IMR-90 (cell line): ENCODE measurements at regions not wholly inside any gene's neighbourhood (a gene's known extent, or its start where the extent isn't known, plus 50 kb on each side); places are given as distances from the start of the nearest gene placed in this dataset.

Source experiments
- ATAC-seq: fragments of 200-7000 bp; cut with Tn5 transposase; 2 replicates; pipeline ENCODE4 v1.9.1; 2020; ENCODE audit warnings: low read depth, mild to moderate bottlenecking, moderate library complexity
- BruUV-seq: library from RNA; stranded (reverse); fragments of 400-500 nt; replicated peaks from 2 replicates; lab custom pipeline; 2021; lab: Mats Ljungman, UMichigan
- CTCF ChIA-PET: fragments of 300-600 bp; formaldehyde crosslinking; extraction: SDS; loops from one replicate; lab custom pipeline; 2021; ENCODE audit warnings: antibody characterized with exemption; lab: Yijun Ruan, JAX
- POLR2A ChIA-PET: fragments of 300-600 bp; sonication (Branson Sonifier 250); formaldehyde crosslinking; loops from one replicate; lab custom pipeline; 2022; ENCODE audit warnings: antibody characterized with exemption; ENCODE audit not compliant: unreplicated experiment; lab: Charles Lee
- DNase-seq: peaks from one replicate; pipeline ENCODE4 v3.0.0; 2013
- H2AFZ ChIP-seq: replicated peaks from 2 replicates; pipeline ENCODE3; 2013; ENCODE audit warnings: low read length, mild to moderate bottlenecking; ENCODE audit not compliant: poor library complexity
- H2AK5ac ChIP-seq: 2 replicates; pipeline ENCODE4 v1.6.1; 2013; ENCODE audit warnings: low read depth, low read length, inconsistent platforms
- H2AK9ac ChIP-seq: replicated peaks from 2 replicates; pipeline ENCODE3; 2013; ENCODE audit warnings: mild to moderate bottlenecking, low read depth, low read length, moderate library complexity; ENCODE audit not compliant: poor library complexity
- H2BK120ac ChIP-seq: 2 replicates; pipeline ENCODE4 v1.6.1; 2013; ENCODE audit warnings: low read depth, low read length, inconsistent platforms
- H2BK15ac ChIP-seq: 3 replicates; pipeline ENCODE4 v1.6.1; 2013; ENCODE audit warnings: low read depth, low read length, inconsistent platforms
- H2BK20ac ChIP-seq: 2 replicates; pipeline ENCODE4 v1.6.1; 2013; ENCODE audit warnings: low read depth, mild to moderate bottlenecking, inconsistent platforms, low read length, moderate library complexity
- H2BK5ac ChIP-seq: 2 replicates; pipeline ENCODE4 v1.6.1; 2013; ENCODE audit warnings: mild to moderate bottlenecking, low read depth, low read length, inconsistent platforms; ENCODE audit not compliant: poor library complexity, severe bottlenecking
- H3K14ac ChIP-seq: replicated peaks from 2 replicates; pipeline ENCODE4 v1.6.1; 2013; ENCODE audit warnings: low read depth, low read length, inconsistent platforms
- H3K18ac ChIP-seq: 2 replicates; pipeline ENCODE4 v1.6.1; 2013; ENCODE audit warnings: low read depth, low read length, control low read depth
- H3K23ac ChIP-seq: 2 replicates; pipeline ENCODE4 v1.6.1; 2013; ENCODE audit warnings: low read depth, low read length, inconsistent platforms
- H3K27ac ChIP-seq: 2 replicates; pipeline ENCODE4 v1.5.1; 2013; ENCODE audit warnings: mild to moderate bottlenecking, control low read depth, low read length; ENCODE audit not compliant: insufficient read depth
- H3K27me3 ChIP-seq: 2 replicates; pipeline ENCODE4 v1.6.1; 2013; ENCODE audit warnings: low read length; ENCODE audit not compliant: control insufficient read depth, insufficient read depth
- H3K36me3 ChIP-seq: 2 replicates; pipeline ENCODE4 v1.6.1; 2013; ENCODE audit warnings: low read length, mixed read lengths; ENCODE audit not compliant: control insufficient read depth, insufficient read depth
- H3K4ac ChIP-seq: 2 replicates; pipeline ENCODE4 v1.6.1; 2013; ENCODE audit warnings: low read depth, low read length, inconsistent platforms
- H3K4me1 ChIP-seq: 2 replicates; pipeline ENCODE4 v1.6.1; 2013; ENCODE audit warnings: low read length, mixed read lengths; ENCODE audit not compliant: control insufficient read depth, insufficient read depth
- H3K4me2 ChIP-seq: 2 replicates; pipeline ENCODE4 v1.6.1; 2013; ENCODE audit warnings: low read depth, mild to moderate bottlenecking, control low read depth, low read length, moderate library complexity
- H3K4me3 ChIP-seq: 2 replicates; pipeline ENCODE4 v1.5.1; 2013; ENCODE audit warnings: low read depth, mild to moderate bottlenecking, control low read depth, low read length, moderate library complexity; ENCODE audit not compliant: insufficient read depth
- H3K56ac ChIP-seq: 2 replicates; pipeline ENCODE4 v1.6.1; 2013; ENCODE audit warnings: low read length, inconsistent platforms; ENCODE audit not compliant: insufficient read depth; ENCODE audit errors: extremely low read depth
- H3K79me1 ChIP-seq, 2 experiments: 2 replicates each; pipeline ENCODE4 v1.6.1; 2013; ENCODE audit warnings: low read length in 2 of 2, inconsistent platforms in 1 of 2, low read depth in 1 of 2
- H3K9ac ChIP-seq: 2 replicates; pipeline ENCODE4 v1.6.1; 2013; ENCODE audit warnings: low read depth, low read length, control low read depth
- H3K9me1 ChIP-seq: 2 replicates; pipeline ENCODE4 v1.6.1; 2013; ENCODE audit warnings: low read length, inconsistent platforms; ENCODE audit not compliant: insufficient read depth
- H3K9me3 ChIP-seq: 2 replicates; pipeline ENCODE4 v1.6.1; 2013; ENCODE audit warnings: low read length; ENCODE audit not compliant: control insufficient read depth, insufficient read depth
- H4K20me1 ChIP-seq: 2 replicates; pipeline ENCODE4 v1.6.1; 2013; ENCODE audit warnings: low read length, inconsistent platforms; ENCODE audit not compliant: insufficient read depth
- H4K5ac ChIP-seq: 2 replicates; pipeline ENCODE4 v1.6.1; 2013; ENCODE audit warnings: mild to moderate bottlenecking, low read depth, low read length, control low read depth
- H4K8ac ChIP-seq, 2 experiments: 2 replicates each; pipeline ENCODE4 v1.6.1; 2013; ENCODE audit warnings: low read depth in 2 of 2, low read length in 2 of 2, control low read depth in 1 of 2, inconsistent platforms in 1 of 2
- H4K91ac ChIP-seq: 2 replicates; pipeline ENCODE4 v1.6.1; 2013; ENCODE audit warnings: low read depth, low read length, inconsistent platforms; ENCODE audit not compliant: insufficient read depth
- BHLHE40 ChIP-seq: fragments of 150-350 bp; IDR thresholded peaks from 2 replicates; pipeline ENCODE4 v1.6.1; 2016; ENCODE audit warnings: mild to moderate bottlenecking, low read depth, low read length
- FOS ChIP-seq: fragments of 150-350 bp; IDR thresholded peaks from 2 replicates; pipeline ENCODE4 v1.6.1; 2016; ENCODE audit warnings: low read depth, low read length
- MAFK ChIP-seq: IDR thresholded peaks from 2 replicates; pipeline ENCODE4 v1.6.1; 2012; ENCODE audit warnings: low read depth, low read length, improper control_type of control experiment
- MAZ ChIP-seq: IDR thresholded peaks from 2 replicates; pipeline ENCODE4 v1.6.1; 2012; ENCODE audit warnings: low read depth, mild to moderate bottlenecking, low read length, improper control_type of control experiment, moderate library complexity, borderline replicate concordance
- MXI1 ChIP-seq: IDR thresholded peaks from 2 replicates; pipeline ENCODE4 v1.6.1; 2012; ENCODE audit warnings: low read depth, mild to moderate bottlenecking, low read length, moderate library complexity, borderline replicate concordance
- NFE2L2 ChIP-seq: fragments of 150-350 bp; IDR thresholded peaks from 2 replicates; pipeline ENCODE4 v1.6.1; 2016; ENCODE audit warnings: low read depth, mild to moderate bottlenecking, low read length
- RAD21 ChIP-seq: IDR thresholded peaks from 2 replicates; pipeline ENCODE4 v1.6.1; 2012; ENCODE audit warnings: low read length, improper control_type of control experiment
- RCOR1 ChIP-seq: IDR thresholded peaks from 2 replicates; pipeline ENCODE4 v1.6.1; 2012; ENCODE audit warnings: mild to moderate bottlenecking, low read length, improper control_type of control experiment; ENCODE audit not compliant: insufficient replicate concordance
- SMC3 ChIP-seq: fragments of 150-350 bp; IDR thresholded peaks from 2 replicates; pipeline ENCODE4 v1.6.1; 2016; ENCODE audit warnings: low read depth, mild to moderate bottlenecking, antibody characterized with exemption, low read length, moderate library complexity
- WGBS, 2 experiments: methylation state at CpG; one replicate each; pipeline versions ENCODE4 v1.1.5 to v1.1.7; 2013; ENCODE audit warnings: missing lambda C conversion rate in 2 of 2; ENCODE audit not compliant: insufficient read length in 1 of 2; ENCODE audit errors: extremely low coverage in 2 of 2; 5-methylcytosine and 5-hydroxymethylcytosine counted together
- dilution Hi-C: fragments of 300-500 bp; cut with HindIII; formaldehyde crosslinking; loops from one replicate; pipeline ENCODE4 v1.14.3; 2018; ENCODE audit warnings: low sequenced_read_pairs; ENCODE audit not compliant: unreplicated experiment
- in situ Hi-C: fragments of 300-500 bp; cut with MboI; formaldehyde crosslinking; loops from 3 replicates; pipeline ENCODE4 v1.14.3; 2019; ENCODE audit warnings: low sequenced_read_pairs, inconsistent platforms, mixed read lengths
- intact Hi-C: fragments of 100-400 bp; cut with micrococcal nuclease; formaldehyde crosslinking; loops from 2 replicates; pipeline ENCODE4 v1.10.0; 2022
- TF ChIP-seq, protein P1 (sequence below): fragments of 150-350 bp; IDR thresholded peaks from 2 replicates; pipeline ENCODE4 v1.6.1; 2017; ENCODE audit warnings: mild to moderate bottlenecking, antibody characterized with exemption, low read length, low read depth

DNA sequence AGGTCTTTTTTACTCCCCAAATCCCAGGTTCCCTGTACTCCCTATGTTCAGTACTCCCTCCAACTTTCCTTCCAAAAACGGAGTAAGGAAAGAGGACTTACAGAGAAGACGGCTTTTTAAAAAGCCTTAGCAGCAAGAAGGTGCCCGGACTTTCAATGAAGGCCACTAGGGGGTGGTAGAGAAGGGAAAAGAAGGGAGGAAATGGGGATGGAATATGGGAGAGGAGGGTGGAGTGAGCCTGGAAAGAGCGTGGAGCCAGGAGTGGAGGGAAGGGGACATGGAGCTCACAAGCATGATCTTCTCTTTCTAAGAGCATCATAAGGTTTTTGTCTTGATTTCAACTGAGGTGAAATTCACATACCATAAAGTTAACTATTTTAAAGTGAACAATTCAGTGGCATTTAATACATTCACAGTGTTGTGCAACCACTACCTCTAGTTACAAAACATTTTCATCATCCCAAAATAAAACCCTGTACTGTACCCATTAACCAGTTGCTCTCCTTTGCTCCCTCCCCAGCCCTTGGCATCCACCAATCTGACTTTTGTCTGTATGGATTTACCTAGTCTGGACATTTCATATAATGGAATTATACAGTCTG lies 129.9 kb downstream of the ZNF281 start (continued):
- TF ChIP-seq, protein P1, sequence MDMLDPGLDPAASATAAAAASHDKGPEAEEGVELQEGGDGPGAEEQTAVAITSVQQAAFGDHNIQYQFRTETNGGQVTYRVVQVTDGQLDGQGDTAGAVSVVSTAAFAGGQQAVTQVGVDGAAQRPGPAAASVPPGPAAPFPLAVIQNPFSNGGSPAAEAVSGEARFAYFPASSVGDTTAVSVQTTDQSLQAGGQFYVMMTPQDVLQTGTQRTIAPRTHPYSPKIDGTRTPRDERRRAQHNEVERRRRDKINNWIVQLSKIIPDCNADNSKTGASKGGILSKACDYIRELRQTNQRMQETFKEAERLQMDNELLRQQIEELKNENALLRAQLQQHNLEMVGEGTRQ, result no peak

- Histone ChIP-seq H3K56ac (no peak overlapping the region), H4K91ac (no peak overlapping the region), H4K8ac (no peak overlapping the region; a peak in 1 of 4 replicates), H3K4ac (no peak overlapping the region), H3K9me1 (no peaks in the 10 kb centered on the region), H2AFZ (no peak overlapping the region), H3K4me1 (peaks cover 3% of the 10 kb centered on the region), H3K36me3 (no peaks in the 10 kb centered on the region), H3K4me2 (no peak overlapping the region), H3K9me3 (no peaks in the 10 kb centered on the region), H3K79me1 (no peaks in the 10 kb centered on the region), H3K4me3 (no peak overlapping the region), H4K5ac (no peak overlapping the region), H2BK20ac (no peak overlapping the region), H3K9ac (no peak overlapping the region), H2BK15ac (no peak overlapping the region), H2AK5ac (no peak overlapping the region), H3K23ac (no peak overlapping the region), H3K27ac (no peak overlapping the region), H3K14ac (no peak overlapping the region), H4K20me1 (no peaks in the 10 kb centered on the region), H3K27me3 (no peaks in the 10 kb centered on the region), H2AK9ac (no peak overlapping the region), H2BK120ac (no peak overlapping the region), H2BK5ac (no peak overlapping the region), H3K18ac (no peak overlapping the region)
- DNase-seq (no peak), ATAC-seq (no peak)
- TF ChIP-seq FOS (no peak), NFE2L2 (no peak), MAZ (no peak), MXI1 (no peak), RAD21 (no peak), BHLHE40 (no peak), RCOR1 (no peak), MAFK (no peak), SMC3 (no peak)
- TF ChIP-seq, protein P1, result no peak
- dilution Hi-C loops, result no loop called here
- intact Hi-C loops, result loop anchor here (10.0 kb wide), 1 partner anchor 141 kb away; no protein-coding TSS in a partner anchor
- no TSS peak for BruUV-seq
- in situ Hi-C loops, result loop anchor here (10.0 kb wide), 1 partner anchor 591 kb away; no protein-coding TSS in a partner anchor
- CTCF ChIA-PET, result interaction anchor here (0.6 to 1.4 kb wide), 6 partner anchors 11 to 707 kb away, joined by 3 to 8 read pairs (median 4); no protein-coding TSS in a partner anchor
- 81% methylated on average over 3 of the region's 9 CpGs; no CpG with 5 or more reads in 1 of the 2 experiments for WGBS, 2 experiments
- POLR2A ChIA-PET, result no interaction called here
These were observed 133.9 kb downstream of the ZNF281 start for GRCh38 chr1:200275816-200276453.
